H1 (cell line): ENCODE measurements at regions not wholly inside any gene's neighbourhood (a gene's known extent, or its start where the extent isn't known, plus 50 kb on each side); places are given as distances from the start of the nearest gene placed in this dataset.

Experiments used
- CREB1 ChIP-seq: IDR thresholded peaks from 2 replicates; pipeline ENCODE4 v1.6.1; 2012; ENCODE audit warnings: inconsistent platforms
- EGR1 ChIP-seq: IDR thresholded peaks from 2 replicates; pipeline ENCODE4 v1.6.1; 2011; ENCODE audit warnings: low read depth, low read length, borderline replicate concordance
- POLR2A ChIP-seq, 2 experiments: IDR thresholded peaks; 1 replicate in 1 of 2; 2 replicates in 1 of 2; pipeline ENCODE4 v1.6.1; 2011; ENCODE audit warnings: low read depth in 2 of 2, low read length in 2 of 2, mild to moderate bottlenecking in 2 of 2; ENCODE audit errors: control extremely low read depth in 1 of 2
- RFX5 ChIP-seq: IDR thresholded peaks from 2 replicates; pipeline ENCODE4 v1.6.1; 2011; ENCODE audit warnings: low read depth, low read length, improper control_type of control experiment, borderline replicate concordance
- SIRT6 ChIP-seq: IDR thresholded peaks from one replicate; pipeline ENCODE4 v1.7.1; 2012; ENCODE audit warnings: low read length, inconsistent platforms
- TF ChIP-seq, protein P1 (sequence below), 3 experiments: IDR thresholded peaks; 1 replicate in 2 of 3; 2 replicates in 1 of 3; pipeline versions ENCODE4 v1.5.1 to v1.6.1; 2011; ENCODE audit warnings: low read length in 3 of 3, mild to moderate bottlenecking in 3 of 3, inconsistent platforms in 2 of 3, low read depth in 1 of 3, moderate library complexity in 1 of 3; ENCODE audit not compliant: insufficient read depth in 1 of 3; ENCODE audit errors: control extremely low read depth in 1 of 3
- TF ChIP-seq, protein P2 (sequence below): IDR thresholded peaks from 2 replicates; pipeline ENCODE4 v1.6.1; 2011; ENCODE audit warnings: low read length, improper control_type of control experiment

DNA sequence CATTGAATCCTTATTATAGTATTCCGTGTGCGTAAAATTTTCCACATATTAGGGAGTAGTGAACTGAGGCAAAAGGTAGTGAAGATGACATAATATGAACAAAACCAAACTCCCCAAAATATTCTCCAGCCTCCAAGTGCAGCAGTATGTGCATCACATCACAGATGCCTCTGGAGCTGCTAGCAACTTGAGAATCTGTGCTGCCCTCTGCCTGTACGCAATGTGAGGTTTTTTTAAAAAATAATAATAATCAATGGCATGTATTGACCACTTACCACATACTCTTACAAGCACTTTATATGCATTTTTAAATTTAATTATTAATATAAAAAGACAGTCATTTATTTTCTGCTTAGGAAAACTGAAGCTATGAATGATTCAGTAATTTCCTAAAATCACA, 583.0 kb upstream of the SPRY2 start:
- TF ChIP-seq, protein P1, sequence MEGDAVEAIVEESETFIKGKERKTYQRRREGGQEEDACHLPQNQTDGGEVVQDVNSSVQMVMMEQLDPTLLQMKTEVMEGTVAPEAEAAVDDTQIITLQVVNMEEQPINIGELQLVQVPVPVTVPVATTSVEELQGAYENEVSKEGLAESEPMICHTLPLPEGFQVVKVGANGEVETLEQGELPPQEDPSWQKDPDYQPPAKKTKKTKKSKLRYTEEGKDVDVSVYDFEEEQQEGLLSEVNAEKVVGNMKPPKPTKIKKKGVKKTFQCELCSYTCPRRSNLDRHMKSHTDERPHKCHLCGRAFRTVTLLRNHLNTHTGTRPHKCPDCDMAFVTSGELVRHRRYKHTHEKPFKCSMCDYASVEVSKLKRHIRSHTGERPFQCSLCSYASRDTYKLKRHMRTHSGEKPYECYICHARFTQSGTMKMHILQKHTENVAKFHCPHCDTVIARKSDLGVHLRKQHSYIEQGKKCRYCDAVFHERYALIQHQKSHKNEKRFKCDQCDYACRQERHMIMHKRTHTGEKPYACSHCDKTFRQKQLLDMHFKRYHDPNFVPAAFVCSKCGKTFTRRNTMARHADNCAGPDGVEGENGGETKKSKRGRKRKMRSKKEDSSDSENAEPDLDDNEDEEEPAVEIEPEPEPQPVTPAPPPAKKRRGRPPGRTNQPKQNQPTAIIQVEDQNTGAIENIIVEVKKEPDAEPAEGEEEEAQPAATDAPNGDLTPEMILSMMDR (IDR thresholded peaks at IDR 0.05; ENCODE audit: control extremely low read depth in 1 of 3, insufficient read depth in 1 of 3, low read depth in 1 of 3, low read length in 3 of 3): peak in 1 of 3 experiments; percentile 17; a peak in 1 of 4 replicates
- TF ChIP-seq RFX5 (no peak), SIRT6 (no peak), EGR1 (no peak), POLR2A (IDR thresholded peaks at IDR 0.05; ENCODE audit: control extremely low read depth in 1 of 2, low read depth in 2 of 2, low read length in 2 of 2) (no peak), CREB1 (no peak)
- TF ChIP-seq, protein P2, sequence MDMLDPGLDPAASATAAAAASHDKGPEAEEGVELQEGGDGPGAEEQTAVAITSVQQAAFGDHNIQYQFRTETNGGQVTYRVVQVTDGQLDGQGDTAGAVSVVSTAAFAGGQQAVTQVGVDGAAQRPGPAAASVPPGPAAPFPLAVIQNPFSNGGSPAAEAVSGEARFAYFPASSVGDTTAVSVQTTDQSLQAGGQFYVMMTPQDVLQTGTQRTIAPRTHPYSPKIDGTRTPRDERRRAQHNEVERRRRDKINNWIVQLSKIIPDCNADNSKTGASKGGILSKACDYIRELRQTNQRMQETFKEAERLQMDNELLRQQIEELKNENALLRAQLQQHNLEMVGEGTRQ: no peak
